GM12865 (cell line): ENCODE measurements at regions not wholly inside any gene's neighbourhood (a gene's known extent, or its start where the extent isn't known, plus 50 kb on each side); places are given as distances from the start of the nearest gene placed in this dataset.
A peak's percentile ranks its signal among the peaks of the same experiment; 100 is the strongest.

Experiments
- DNase-seq: peaks from one replicate; pipeline ENCODE4 v3.0.0; 2010; ENCODE audit warnings: low read depth
- H3K4me3 ChIP-seq: 2 replicates; pipeline ENCODE4 v1.5.1; 2011; ENCODE audit warnings: mild to moderate bottlenecking, low read depth, low read length, control low read depth
- TF ChIP-seq, protein P1 (sequence below): IDR thresholded peaks from 2 replicates; pipeline ENCODE4 v1.5.1; 2011; ENCODE audit warnings: low read length, control low read depth, low read depth, inconsistent platforms; ENCODE audit not compliant: insufficient read depth; ENCODE audit errors: missing control alignments

DNA sequence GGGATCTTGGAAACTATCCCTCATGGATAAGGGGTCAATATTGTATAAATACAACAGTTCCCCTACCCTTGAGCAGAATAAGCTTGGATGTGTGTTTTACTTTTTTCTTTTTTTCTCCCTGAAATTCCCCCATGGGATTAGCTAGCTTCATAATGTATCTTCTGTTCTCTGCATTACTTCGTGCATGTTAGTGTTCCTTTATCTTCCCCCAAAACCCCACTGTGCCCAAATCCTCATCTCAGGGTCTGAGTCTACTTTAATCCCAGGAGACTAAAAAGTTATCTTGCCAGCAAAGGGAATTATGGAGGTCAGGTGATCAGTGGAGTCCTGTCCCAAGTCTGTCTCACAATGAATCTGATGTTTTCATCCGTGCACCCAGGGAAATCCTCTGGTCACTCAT lies 217.5 kb upstream of the CNTNAP4 start:
- TF ChIP-seq, protein P1, sequence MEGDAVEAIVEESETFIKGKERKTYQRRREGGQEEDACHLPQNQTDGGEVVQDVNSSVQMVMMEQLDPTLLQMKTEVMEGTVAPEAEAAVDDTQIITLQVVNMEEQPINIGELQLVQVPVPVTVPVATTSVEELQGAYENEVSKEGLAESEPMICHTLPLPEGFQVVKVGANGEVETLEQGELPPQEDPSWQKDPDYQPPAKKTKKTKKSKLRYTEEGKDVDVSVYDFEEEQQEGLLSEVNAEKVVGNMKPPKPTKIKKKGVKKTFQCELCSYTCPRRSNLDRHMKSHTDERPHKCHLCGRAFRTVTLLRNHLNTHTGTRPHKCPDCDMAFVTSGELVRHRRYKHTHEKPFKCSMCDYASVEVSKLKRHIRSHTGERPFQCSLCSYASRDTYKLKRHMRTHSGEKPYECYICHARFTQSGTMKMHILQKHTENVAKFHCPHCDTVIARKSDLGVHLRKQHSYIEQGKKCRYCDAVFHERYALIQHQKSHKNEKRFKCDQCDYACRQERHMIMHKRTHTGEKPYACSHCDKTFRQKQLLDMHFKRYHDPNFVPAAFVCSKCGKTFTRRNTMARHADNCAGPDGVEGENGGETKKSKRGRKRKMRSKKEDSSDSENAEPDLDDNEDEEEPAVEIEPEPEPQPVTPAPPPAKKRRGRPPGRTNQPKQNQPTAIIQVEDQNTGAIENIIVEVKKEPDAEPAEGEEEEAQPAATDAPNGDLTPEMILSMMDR: no peak
- H3K4me3 ChIP-seq: no peak overlapping the region
- DNase-seq: no peak

DNA sequence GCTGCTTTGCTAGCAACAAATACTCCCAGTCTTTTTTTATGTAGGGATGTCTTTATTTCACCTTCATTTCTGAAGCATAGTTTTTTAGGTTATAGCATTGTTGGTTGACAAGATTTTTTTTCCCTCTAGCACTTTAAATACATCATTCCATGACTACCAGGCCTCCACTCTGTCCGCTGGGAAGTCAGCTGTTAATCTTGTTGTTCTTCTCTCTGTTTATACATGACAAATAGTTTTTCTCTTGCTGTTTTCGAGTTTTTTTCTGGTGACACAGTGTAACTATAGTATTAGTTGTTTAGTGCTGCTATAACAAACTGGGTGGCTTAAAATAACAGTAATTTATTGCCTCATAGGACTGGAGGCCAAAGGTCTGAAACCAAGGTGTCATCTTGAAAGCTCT lies 205.5 kb upstream of the CNTNAP4 start:
- no peak overlapping the region for H3K4me3 ChIP-seq
- TF ChIP-seq, protein P1: no peak
- DNase-seq: no peak

DNA sequence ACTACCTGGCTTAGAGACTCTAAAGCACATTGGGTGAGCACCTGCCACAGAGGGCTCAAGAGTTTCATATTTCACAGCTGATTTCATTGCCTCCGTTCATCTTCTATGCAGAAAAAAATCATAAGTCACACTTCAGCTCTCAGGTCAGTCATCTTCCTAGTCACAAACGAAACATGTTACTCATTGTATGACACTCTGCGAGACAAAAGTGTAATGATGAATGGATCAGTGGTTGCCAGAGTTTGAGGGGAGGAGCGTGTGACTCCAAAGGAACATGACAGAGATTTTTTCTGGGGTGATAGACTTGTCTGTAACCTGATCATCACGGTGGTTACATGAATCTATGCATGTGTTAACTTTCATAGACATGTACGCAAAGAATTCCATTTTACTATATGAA lies 195.2 kb upstream of the CNTNAP4 start:
- DNase-seq: peak; percentile 1
- no peak overlapping the region for H3K4me3 ChIP-seq
- TF ChIP-seq, protein P1: no peak

DNA sequence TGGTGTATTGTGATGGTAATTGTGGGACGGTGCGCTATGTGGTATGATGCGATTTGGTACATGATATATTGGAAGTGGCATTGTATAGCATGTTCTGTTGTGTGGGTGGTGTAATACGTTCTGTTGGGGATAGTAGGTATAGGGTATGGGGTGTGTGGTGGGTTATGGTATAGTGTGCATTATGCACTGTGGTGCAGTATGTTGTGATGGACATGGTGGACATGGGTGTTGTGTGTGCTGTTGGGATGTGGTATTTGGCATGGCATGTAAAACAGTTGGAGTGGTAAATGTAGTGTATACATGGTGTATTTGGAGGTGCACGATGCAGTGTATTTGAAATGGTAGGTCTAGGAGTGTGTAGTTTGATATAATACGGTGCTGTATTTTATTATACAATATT lies 170.6 kb upstream of the CNTNAP4 start:
- DNase-seq: no peak
- TF ChIP-seq, protein P1: no peak
- no peak overlapping the region for H3K4me3 ChIP-seq

DNA sequence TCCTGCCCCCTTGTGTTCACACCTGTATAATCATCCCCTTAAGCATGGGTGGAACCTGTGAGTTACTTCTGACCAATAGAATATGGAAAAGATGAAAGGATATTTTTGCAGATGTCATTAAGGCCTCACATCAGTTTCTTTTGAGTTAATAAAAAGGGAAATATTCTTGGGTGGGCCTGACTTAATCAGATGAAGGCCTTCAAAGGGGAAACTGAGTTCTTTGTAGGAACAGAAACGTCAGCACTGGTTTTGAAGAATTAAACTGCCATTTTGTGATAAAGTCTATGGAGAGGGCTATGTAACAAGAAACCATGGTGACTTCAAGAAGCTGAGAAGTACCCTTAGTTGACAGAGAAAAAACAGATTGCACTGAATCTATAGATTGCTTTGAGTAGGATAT lies 168.7 kb upstream of the CNTNAP4 start:
- no peak for DNase-seq
- TF ChIP-seq, protein P1: peak; percentile 1
- no peak overlapping the region for H3K4me3 ChIP-seq

DNA sequence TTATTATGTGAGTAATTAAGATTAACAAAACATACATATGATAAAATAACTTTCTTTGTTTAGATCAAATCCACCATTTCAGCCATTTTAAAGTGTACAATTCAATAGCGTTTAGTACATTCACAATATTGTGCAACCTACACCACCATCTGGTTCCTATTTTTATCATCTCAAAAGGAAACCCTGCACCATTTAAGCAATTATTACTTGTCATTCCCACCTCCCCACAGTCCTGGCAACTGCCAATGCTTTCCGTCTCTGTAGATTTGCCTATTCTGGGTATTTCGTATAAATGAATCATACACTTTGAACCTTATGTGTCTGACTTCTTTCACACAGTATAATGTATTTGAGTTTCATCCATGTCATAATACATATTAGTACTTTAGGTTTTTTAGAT lies 162.5 kb upstream of the CNTNAP4 start:
- TF ChIP-seq, protein P1: no peak
- DNase-seq: no peak
- no peak overlapping the region for H3K4me3 ChIP-seq

DNA sequence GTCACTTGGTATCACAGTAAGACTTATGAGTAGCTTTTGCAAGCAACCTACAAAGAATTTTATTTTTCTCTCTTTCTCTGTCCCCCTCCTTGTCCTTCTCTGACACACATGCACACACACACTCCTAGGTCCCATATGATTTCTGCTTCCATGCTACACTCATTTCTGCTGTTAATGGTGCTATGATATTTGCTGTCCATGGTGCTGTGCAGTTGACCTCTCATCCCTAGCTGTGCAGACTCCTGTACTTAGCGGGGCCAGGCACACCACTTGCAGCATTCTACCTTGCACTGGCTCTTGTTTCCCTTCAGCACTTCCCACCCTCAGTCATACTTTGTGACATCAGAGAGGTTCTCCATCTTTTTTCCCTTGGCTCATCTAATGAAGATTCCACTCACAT lies 158.9 kb upstream of the CNTNAP4 start:
- TF ChIP-seq, protein P1: no peak
- no peak overlapping the region for H3K4me3 ChIP-seq
- no peak for DNase-seq
